COLO829 (cell line): ENCODE measurements at regions not wholly inside any gene's neighbourhood (a gene's known extent, or its start where the extent isn't known, plus 50 kb on each side); places are given as distances from the start of the nearest gene placed in this dataset.

Experiments used
- DNase-seq: peaks from one replicate; pipeline ENCODE4 v3.0.0; 2012; ENCODE audit warnings: low spot score

- DNase-seq: no peak
These were observed 278.1 kb downstream of the LRATD1 start for GRCh38 chr2:14910654-14911053.

GRCh38 chr2:14915983-14916382 is 283.5 kb downstream of the LRATD1 start:
- DNase-seq: no peak

- DNase-seq: no peak
These were observed 291.5 kb downstream of the LRATD1 start for GRCh38 chr2:14923820-14924580.

GRCh38 chr2:14925471-14925870 is 293.0 kb downstream of the LRATD1 start:
- DNase-seq: peak; percentile 20

- DNase-seq: no peak
These were observed 294.6 kb downstream of the LRATD1 start for GRCh38 chr2:14927021-14927564.

GRCh38 chr2:14928056-14928455 is 295.5 kb downstream of the LRATD1 start:
- no peak for DNase-seq

- no peak for DNase-seq
These were observed 297.9 kb downstream of the LRATD1 start for GRCh38 chr2:14930441-14930840.

GRCh38 chr2:14932285-14932684 is 299.8 kb downstream of the LRATD1 start:
- DNase-seq: no peak

- no peak for DNase-seq
These were observed 301.2 kb downstream of the LRATD1 start for GRCh38 chr2:14933753-14934152.

GRCh38 chr2:14936426-14936825 is 303.9 kb downstream of the LRATD1 start:
- no peak for DNase-seq

GRCh38 chr2:14937336-14937735 is 304.8 kb downstream of the LRATD1 start:
- no peak for DNase-seq

- DNase-seq: peak; percentile 48
These were observed 308.7 kb downstream of the LRATD1 start for GRCh38 chr2:14941151-14941631.

- peak; percentile 62 for DNase-seq
These were observed 310.5 kb downstream of the LRATD1 start for GRCh38 chr2:14942987-14943386.

- peak; percentile 29 for DNase-seq
These were observed 312.2 kb downstream of the LRATD1 start for GRCh38 chr2:14944562-14945346.

GRCh38 chr2:14951569-14952285 is 319.2 kb downstream of the LRATD1 start:
- no peak for DNase-seq

- DNase-seq: no peak
These were observed 320.0 kb downstream of the LRATD1 start for GRCh38 chr2:14952400-14952963.

- DNase-seq: no peak
These were observed 328.3 kb downstream of the LRATD1 start for GRCh38 chr2:14960686-14961324.

GRCh38 chr2:14967729-14968128 is 335.2 kb downstream of the LRATD1 start:
- no peak for DNase-seq

- DNase-seq: no peak
These were observed 342.9 kb downstream of the LRATD1 start for GRCh38 chr2:14975381-14975780.

GRCh38 chr2:14977021-14977420 is 344.5 kb downstream of the LRATD1 start:
- DNase-seq: no peak

- no peak for DNase-seq
These were observed 346.3 kb downstream of the LRATD1 start for GRCh38 chr2:14978845-14979244.
